GM21825 (cell line): ENCODE measurements at regions not wholly inside any gene's neighbourhood (a gene's known extent, or its start where the extent isn't known, plus 50 kb on each side); places are given as distances from the start of the nearest gene placed in this dataset.
"Not testable (repeated sequence)": the region's sequence is repeated elsewhere in the genome, so short reads cannot be mapped to it uniquely, and the experiment has no call there.

Experiments
- ATAC-seq: cut with Tn5 transposase; IDR thresholded peaks from one replicate; pipeline ENCODE4 v1.9.1; 2021; ENCODE audit warnings: mild to moderate bottlenecking, moderate library complexity; ENCODE audit not compliant: unreplicated experiment

DNA sequence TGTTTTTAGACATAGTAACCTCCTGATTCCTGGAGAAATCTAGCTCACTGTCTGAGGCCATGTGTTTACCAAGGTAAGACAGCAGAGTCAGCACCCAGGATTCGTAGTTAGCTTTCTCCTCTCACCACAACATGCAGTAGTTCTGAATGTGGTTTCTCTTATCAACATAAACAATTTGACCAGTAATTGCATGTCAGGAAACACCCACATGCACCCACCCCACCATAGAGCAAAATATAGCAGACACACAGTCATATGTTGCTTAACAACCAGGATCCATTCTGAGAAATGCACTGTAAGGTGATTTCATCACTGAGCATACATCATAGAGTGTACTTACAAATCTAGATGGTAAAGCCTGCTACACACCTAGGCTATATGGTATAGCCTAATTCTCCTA, 1004.0 kb downstream of the ANKRD7 start:
- ATAC-seq: no peak

DNA sequence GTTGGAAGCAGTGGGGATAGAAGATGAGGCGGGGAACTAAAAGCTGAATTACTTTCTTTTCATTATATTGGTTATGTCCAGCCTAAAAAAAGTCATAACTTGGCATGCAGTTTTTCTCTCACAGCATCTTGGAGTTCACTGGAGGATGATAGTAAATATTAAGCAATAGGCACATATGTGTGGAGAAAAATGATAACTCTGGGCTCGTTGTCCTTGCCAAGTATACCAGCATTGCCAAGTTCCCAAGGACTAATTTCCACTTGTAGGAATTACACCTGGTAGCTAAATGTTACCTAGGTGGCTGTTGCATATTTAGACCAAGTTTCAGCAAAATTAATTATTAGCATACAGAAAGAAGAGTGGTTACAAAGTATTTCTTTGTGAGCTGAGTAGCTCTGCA, 1007.6 kb downstream of the ANKRD7 start:
- no peak for ATAC-seq

DNA sequence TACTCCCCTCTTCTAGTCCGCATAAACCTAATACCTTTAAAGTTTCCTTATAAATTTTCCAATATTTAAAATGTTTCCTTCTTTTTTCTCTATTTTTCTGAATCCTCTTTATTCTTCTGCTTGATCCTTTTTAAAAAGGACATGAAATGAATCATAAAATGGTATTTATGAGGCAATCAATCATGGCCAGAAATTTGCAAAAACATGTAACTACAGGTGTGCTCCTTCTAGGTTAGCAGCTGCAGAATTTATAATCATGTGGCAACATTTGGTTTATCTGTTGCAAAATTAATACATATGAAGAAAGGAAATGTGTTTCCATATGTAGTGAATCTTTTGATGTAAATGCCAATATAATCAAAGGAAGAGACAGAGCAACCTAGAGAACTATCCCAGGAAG, 1008.5 kb downstream of the ANKRD7 start:
- ATAC-seq: no peak

DNA sequence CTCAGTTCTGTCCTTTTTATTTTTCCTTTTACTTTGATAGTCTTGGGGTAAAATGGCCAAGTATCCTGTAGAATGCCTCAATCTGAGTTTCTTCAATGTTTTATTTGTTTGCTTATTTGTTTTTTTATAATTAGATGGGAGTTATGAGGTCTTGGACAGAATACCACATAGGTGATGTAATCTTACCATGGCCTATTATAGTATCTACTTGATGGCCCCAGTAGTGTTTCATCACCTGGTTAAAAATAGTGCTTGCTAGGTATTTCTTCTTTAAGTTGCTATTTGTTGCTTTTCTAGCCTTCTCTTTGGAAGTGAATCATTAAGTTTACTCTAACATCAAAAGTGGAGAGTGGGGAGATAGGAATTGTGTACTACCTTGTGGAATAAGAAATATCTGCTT, 1020.0 kb upstream of the KCND2 start:
- no peak for ATAC-seq

DNA sequence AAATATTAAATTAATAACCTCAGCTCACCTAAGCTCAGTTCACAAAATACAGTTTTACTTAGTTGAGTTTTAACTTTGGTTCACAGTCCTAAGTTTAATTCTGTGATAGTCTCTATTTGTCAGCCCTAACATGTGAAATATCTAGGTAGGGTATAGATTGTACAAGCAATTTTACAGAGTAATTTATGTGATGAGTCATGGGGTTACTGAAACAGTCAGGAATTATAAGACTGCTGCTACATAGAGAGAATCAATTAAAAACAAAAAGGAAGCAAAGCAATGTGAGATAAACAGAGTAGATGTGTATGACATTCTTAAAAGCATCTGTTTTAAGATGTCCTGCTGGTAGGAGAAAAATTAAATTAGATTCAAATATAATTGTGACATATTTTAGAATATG, 1018.2 kb upstream of the KCND2 start:
- no peak for ATAC-seq

DNA sequence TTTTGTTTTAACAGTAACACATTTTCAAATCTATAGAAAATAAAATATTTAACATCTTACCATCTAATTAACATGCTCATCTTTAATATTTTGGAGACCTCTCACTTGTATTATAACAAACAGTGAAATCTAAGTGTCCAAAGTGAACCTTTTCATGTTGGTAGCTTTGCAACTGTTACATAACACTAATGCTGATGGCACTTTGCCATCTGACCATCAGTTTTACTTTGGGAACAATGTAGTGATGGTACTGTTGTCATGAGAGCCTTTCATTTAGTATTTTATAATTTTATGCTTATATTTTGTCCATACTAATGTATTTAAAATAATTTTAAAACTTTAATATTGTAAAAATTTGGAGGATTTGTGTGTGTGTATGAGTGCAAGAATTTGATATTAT, 1017.0 kb upstream of the KCND2 start:
- no peak for ATAC-seq

DNA sequence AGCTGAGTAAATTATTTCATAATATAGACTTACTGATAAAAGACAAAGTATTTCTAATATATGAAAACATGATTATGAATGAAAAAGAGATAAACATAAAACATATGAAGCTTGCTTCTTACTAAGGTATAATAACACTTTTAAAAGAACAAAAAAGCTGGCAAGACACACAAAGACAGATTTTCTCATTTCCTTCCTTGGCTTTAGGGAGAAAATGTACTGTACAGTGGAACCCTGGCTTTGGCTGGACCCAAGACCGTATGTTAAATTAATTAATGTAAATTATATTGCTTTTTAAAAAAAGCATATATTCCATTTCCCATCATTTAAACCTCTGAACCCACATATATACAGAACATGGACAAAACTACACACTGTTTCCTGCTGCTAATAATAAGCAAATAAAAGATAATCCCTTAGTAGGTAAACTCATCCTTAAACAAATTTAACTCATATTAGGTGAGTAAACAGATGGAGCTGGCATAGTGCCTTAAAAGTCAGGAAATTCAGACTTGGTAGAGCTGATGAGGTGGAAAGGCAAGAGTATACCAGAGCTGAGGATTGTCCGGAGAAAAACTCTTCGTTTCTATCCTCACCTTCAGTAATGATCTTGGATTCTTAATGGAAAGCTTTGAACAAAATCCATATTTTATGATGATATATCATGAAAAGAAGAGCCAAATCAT, 1016.4 kb upstream of the KCND2 start:
- no peak for ATAC-seq

DNA sequence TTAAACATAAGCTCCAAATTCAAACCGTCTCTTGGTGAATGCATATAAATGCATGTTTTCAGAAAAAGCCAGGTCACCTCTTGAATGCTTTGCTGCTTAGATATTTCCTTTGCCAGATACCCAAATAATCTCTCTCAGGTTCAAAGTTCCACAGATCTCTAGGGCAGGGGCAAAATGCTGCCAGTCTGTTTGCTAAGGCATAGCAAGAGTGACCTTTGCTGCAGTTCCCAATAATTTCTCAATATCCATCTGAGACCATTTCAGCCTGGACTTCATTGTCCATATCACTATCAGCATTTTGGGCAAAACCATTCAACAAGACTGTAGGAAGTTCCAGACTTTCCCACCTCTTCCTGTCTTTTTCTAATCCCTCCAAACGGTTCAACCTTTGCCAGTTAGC, 1006.2 kb upstream of the KCND2 start:
- not testable (repeated sequence) for ATAC-seq

DNA sequence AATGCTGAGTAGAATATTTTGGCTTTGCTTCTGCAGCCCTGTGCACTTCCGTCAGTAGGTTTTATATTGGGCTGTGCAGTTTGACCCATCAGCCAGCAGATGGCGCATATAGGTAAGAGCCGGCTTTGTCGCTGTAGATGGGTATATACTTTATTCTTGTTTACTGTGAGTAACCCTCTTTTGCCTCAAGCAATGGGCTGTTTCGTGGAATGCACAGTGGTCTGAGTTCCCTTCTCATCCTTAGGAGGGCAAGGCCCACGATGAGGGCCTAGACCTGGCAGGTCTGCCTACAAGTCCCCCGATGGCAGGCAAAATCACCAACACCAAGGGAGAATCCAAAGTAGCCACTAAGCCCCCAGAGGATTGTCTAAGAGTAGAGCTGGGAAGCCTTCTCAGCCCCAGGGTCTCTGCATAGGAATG, 1002.9 kb upstream of the KCND2 start:
- ATAC-seq: peak; percentile 94

DNA sequence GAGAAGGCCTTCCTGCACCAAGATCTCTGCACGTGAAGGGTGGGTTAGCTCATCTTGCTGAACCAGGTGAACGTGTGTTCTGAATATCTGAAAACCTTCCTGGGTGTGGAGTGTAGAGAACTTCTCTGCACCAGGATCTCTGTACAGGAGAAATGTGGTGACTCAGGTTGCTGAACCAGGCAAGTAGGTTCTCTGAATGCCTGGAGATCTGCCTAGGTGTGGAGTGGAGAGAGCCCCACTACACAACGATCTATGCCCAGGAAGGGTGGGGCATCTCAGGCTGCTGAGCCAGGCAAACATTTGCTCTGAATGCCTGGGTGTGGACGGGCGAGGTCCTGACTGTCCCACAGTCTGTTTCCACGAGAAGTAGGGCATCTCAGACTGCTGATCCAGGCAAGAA, 1002.3 kb upstream of the KCND2 start:
- no peak for ATAC-seq

DNA sequence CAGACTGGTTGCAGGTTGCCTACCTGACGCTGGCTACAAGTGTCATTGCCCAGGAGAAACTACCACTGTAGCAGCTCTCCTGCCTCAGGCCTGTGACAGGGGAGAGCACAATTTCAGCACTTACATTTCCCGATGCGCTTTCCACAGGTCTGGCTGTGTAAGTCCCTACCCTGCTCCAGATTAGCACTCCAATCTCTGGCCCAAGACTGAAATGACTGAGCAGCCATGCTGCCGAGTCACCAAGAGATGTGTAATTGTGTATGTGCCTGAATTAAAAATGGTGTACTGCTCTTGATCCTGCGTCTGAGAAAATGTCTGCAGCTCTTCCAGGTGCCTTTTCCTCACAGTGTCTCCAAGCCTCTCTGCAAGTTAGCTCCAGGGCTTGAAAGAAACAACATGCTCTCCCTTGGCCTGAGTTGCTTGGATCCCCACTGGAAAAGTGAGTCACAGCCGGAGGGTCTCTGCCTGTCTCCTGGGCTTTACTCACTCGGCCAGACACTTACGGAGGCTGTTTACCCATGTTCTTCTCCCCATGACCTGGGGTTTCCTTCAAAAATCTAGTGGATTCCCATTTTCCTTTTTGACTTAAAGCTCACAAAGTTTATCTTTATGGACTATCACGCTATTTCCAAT, 1001.7 kb upstream of the KCND2 start:
- ATAC-seq: no peak

DNA sequence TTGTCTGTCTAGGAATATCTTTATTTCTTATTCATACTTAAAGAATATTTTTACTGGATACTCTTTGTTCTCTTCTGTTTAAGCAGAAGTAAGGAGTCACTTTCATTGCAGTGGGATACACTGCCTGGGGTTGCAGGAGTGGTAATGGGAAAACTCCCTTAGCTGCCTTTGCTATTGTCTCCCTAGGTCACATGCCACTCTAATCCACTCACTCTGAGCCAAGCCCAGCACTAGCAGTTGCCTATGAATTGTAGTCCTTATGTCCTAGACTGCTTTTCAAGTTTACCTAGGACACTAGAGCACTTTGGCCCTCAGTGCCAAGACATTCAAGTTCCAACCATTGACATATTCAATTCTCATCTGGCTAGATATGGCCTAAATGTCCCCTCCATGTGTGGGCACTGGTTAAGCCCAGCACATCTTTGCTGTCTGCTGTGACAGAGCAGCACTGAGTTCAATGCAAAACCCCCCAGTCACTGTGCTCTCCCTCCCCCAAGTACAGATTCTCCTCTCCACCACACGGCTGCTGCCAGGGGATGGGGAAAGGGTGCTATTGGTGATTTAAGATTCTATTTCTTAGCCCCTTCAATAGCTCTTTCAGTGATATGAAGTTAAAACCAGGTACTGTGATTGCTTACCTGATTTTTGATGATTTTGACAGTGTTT, 991.7 kb upstream of the KCND2 start:
- no peak for ATAC-seq

DNA sequence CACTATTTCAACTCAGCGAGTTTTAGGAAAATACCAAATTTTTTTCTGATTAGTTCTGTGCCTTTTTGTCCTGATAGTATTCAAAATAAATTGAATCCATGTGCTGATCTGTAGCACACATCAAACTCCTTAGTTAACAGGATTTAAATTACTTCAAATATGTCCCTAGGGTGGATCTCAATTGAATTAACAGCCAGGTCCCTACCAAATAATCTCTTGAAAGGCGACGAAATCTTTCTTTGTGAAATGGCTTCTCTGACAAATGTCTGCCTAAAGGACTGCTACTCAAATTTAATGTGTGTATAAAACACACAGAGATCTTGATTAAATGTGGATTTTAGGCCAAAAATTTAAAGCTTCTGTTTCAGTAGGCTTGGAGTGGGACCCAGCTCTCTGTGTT, 989.6 kb upstream of the KCND2 start:
- no peak for ATAC-seq

DNA sequence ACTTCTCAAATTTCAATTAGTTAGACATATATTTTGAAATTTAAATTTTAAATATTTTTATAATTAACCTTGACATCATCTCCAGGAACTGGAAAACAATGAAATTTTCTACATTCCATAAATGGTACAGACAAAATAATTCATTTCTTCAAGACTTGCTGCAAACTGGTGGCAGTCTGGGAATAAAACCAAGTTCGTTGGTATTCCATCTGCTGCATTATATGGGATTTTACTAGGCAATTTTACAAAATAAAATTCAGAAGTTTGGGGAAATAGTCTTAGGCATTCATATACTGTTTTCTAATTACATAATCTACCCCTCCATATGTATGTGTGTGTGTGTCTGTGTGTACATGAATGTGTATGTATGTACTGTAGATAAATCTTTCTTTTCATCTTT, 984.6 kb upstream of the KCND2 start:
- ATAC-seq: no peak

DNA sequence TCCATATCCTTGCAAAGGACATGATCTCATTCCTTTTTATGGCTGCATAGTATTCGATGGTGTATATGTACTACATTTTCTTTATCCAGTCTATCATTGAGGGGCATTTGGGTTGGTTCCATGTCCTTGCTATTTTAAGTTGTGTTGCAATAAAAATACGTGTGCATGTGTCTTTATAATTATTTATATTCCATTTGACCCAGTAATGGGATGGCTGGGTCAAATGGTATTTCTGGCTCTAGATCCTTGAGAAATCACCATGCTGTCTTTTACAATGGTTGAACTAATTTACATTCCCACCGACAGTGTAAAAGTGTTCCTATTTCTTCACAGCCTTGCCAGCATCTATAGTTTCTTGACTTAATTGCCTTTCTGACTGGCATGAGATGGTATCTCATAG, 972.6 kb upstream of the KCND2 start:
- ATAC-seq: not testable (repeated sequence)

DNA sequence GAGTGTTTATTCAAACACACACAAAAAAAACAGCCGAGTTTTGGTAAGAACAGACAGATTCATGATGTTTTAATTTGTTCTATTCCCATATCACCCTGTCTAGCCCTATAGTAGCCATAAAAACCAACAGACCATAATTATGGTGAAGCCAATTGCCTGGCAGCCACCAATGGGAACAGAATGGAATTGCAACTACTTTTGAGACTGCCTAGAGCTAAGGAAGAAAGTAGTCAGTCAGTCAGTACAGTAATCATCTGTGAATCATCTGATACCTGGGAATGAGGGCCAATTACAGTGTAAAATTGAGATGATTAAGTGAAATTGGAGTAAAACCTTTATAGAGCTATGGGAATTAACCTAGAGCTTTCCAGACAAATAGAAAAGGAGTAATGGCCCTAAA, 952.7 kb upstream of the KCND2 start:
- ATAC-seq: no peak

DNA sequence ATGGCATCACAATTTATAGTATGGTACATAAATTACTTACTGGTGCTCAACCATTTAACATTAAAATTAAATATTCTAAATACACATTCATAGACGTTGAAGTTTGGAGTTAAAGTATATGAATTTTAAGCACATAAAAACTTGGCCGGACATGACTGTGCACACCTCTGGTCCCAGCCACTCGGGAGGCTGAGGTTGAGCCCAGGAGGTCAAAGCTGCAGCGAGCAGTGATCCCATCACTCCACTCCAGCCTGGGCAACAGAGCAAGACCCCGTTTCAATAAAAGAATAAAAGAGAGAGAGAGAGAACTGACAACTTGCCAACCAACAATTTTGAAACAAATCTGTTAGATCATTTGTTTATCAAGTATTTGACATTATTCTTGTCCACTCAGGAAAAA, 943.3 kb upstream of the KCND2 start:
- no peak for ATAC-seq

DNA sequence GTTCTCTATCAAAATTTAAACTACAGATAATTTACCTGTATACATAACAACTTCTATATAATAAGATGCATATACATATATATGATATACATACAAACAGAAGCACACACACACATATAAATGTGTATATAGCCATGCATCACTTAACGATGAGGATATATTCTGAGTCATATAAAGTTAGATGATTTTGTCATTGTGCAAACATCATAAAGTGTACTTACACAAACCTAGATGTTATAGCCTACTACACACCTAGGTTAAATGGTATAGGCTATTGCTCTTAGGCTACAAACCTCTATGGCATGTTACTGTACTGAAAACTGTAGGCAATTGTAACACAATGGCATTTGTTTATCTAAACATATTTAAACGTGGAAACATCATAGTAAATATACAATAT, 937.6 kb upstream of the KCND2 start:
- no peak for ATAC-seq

DNA sequence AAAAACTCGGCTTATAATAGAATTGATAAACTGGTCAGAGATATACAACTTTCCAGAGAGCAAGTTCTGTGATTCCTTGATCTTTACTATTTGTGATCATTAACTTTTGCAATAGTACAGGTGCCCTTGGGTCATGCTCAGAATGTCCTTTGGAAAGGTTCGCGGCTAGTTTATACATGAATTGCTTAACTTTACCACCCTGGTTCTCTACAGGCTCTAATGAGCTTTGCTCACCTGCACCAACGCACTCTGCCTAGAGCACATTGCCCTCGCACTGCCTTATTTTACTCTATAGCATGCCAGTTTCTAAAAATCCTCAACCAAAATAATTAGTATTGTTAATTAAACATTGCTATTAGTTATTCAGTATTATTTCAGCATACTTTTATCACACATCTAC, 931.2 kb upstream of the KCND2 start:
- no peak for ATAC-seq

DNA sequence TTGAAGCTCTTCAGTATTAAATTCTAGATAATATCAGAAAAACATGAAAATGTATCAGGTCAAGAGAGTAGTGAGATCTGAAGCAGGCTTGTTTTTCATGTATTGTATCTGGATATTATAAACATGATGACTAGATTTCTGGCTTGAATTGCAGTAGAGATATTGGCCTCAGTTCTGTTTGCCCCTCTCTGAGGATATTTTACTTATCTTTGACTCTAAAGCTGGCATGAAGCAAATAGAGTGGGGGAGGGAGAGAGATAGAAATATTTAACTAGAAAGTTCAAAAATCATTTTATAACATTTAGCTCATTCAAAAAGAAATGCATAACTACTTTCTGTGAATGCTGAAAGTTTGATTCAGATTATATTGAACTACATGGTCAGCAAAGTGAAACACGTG, 929.7 kb upstream of the KCND2 start:
- ATAC-seq: no peak

DNA sequence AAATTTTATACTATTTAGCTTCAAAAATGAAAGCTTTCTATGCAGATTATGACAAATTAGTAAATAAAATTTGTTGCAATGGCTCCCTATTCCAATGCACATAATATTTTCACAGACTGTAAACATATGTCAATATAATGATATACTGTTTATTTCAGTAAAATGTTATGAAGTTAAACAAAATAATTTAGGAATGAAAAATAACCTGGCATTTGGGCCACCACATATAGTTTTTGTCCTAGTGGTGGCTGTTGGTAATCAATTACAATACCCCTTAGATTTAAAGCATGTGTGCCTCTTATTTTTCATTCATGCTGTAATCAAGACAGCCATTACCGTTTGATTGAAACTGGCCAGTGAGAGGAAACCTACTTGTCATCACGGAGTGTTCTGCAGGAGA, 928.5 kb upstream of the KCND2 start:
- ATAC-seq: no peak

DNA sequence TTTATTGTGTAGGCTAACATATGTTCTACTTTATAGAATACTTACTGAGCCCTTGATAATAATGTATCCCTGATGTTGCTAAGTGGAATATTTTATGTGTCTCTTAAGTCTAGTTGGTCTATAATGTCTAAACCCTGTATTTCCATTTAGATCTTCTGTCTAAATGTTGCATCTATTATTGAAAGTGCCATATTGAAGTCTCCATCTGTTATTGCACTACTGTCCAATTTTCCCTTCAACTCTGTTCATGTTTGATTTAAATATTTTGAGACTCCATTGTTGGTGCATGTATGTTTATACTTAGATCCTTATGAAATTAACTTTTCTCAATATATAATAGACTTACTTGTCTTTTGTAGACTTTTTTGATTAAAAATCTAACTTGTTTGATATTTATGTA, 924.5 kb upstream of the KCND2 start:
- ATAC-seq: no peak

DNA sequence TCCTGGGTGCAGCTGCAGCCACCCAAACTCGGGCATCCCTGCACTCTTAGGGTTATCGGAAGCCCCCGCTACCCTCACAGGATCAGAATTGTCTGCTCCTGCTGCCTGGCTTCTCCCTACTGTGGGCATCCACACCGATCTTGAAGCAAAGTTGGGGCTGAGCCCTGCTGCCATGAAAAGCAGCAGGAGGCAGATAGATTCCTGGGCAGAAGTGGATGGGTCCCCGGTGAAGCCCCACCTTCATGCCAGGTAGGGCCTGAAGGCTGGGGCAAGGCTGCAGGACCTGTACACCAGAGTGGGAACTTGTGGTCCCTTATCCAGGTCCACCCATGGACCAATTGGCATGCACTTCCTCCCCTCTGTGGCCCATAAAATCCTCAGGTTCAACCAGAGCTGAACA, 922.6 kb upstream of the KCND2 start:
- no peak for ATAC-seq
